ENCODE measurements at regions not wholly inside any gene's neighbourhood (a gene's known extent, or its start where the extent isn't known, plus 50 kb on each side); places are given as distances from the start of the nearest gene placed in this dataset.

GRCh38 chr12:71335151-71335962, 104.2 kb upstream of the LGR5 start:
- H3K27ac ChIP-seq (replicated peaks) = no peak overlapping the region
- no peak for DNase-seq (ENCODE audit: low read depth in 1 of 2, low spot score in 1 of 2)
- TF ChIP-seq CTCF (IDR thresholded peaks at IDR 0.05; ENCODE audit: insufficient read depth, low read length) = no peak
- no peak for TF ChIP-seq POLR2AphosphoS5 (IDR thresholded peaks at IDR 0.05; ENCODE audit: low read depth)
- TF ChIP-seq REST (IDR thresholded peaks at IDR 0.05; ENCODE audit: insufficient replicate concordance, low read depth) = no peak
- TF ChIP-seq SPI1 (IDR thresholded peaks at IDR 0.05; ENCODE audit: borderline replicate concordance, low read depth) = no peak
- no peak for TF ChIP-seq GABPA (IDR thresholded peaks at IDR 0.05; ENCODE audit: low read depth)
- no peaks in the 10 kb centered on the region for H3K27me3 ChIP-seq (ENCODE audit: insufficient read depth, poor library complexity, severe bottlenecking)
- H3K4me3 ChIP-seq (replicated peaks; ENCODE audit: insufficient read depth, low read length) = no peak overlapping the region

- no peak overlapping the region for H3K4me3 ChIP-seq (replicated peaks; ENCODE audit: insufficient read depth, low read length)
- H3K27ac ChIP-seq (replicated peaks) = no peak overlapping the region
- peaks cover 2% of the 10 kb centered on the region for H3K27me3 ChIP-seq (ENCODE audit: insufficient read depth, poor library complexity, severe bottlenecking)
- no peak for DNase-seq (ENCODE audit: low read depth in 1 of 2, low spot score in 1 of 2)
- TF ChIP-seq SPI1 (IDR thresholded peaks at IDR 0.05; ENCODE audit: borderline replicate concordance, low read depth) = no peak
- TF ChIP-seq GABPA (IDR thresholded peaks at IDR 0.05; ENCODE audit: low read depth) = no peak
- no peak for TF ChIP-seq REST (IDR thresholded peaks at IDR 0.05; ENCODE audit: insufficient replicate concordance, low read depth)
- TF ChIP-seq POLR2AphosphoS5 (IDR thresholded peaks at IDR 0.05; ENCODE audit: low read depth) = no peak
- TF ChIP-seq CTCF (IDR thresholded peaks at IDR 0.05; ENCODE audit: insufficient read depth, low read length) = no peak
These were observed 106.2 kb upstream of the LGR5 start for GRCh38 chr12:71333418-71333817.

- DNase-seq (ENCODE audit: low read depth in 1 of 2, low spot score in 1 of 2) = no peak
- TF ChIP-seq POLR2AphosphoS5 (IDR thresholded peaks at IDR 0.05; ENCODE audit: low read depth) (no peak), GABPA (IDR thresholded peaks at IDR 0.05; ENCODE audit: low read depth) (no peak), REST (IDR thresholded peaks at IDR 0.05; ENCODE audit: insufficient replicate concordance, low read depth) (no peak), SPI1 (IDR thresholded peaks at IDR 0.05; ENCODE audit: borderline replicate concordance, low read depth) (no peak), CTCF (IDR thresholded peaks at IDR 0.05; ENCODE audit: insufficient read depth, low read length) (no peak)
- H3K27me3 ChIP-seq (ENCODE audit: insufficient read depth, poor library complexity, severe bottlenecking) = peaks cover 2% of the 10 kb centered on the region
- no peak overlapping the region for H3K4me3 ChIP-seq (replicated peaks; ENCODE audit: insufficient read depth, low read length)
- no peak overlapping the region for H3K27ac ChIP-seq (replicated peaks)
These were observed 109.6 kb upstream of the LGR5 start for GRCh38 chr12:71329956-71330355.
